ENCODE measurements at regions not wholly inside any gene's neighbourhood (a gene's known extent, or its start where the extent isn't known, plus 50 kb on each side); places are given as distances from the start of the nearest gene placed in this dataset.

DNA sequence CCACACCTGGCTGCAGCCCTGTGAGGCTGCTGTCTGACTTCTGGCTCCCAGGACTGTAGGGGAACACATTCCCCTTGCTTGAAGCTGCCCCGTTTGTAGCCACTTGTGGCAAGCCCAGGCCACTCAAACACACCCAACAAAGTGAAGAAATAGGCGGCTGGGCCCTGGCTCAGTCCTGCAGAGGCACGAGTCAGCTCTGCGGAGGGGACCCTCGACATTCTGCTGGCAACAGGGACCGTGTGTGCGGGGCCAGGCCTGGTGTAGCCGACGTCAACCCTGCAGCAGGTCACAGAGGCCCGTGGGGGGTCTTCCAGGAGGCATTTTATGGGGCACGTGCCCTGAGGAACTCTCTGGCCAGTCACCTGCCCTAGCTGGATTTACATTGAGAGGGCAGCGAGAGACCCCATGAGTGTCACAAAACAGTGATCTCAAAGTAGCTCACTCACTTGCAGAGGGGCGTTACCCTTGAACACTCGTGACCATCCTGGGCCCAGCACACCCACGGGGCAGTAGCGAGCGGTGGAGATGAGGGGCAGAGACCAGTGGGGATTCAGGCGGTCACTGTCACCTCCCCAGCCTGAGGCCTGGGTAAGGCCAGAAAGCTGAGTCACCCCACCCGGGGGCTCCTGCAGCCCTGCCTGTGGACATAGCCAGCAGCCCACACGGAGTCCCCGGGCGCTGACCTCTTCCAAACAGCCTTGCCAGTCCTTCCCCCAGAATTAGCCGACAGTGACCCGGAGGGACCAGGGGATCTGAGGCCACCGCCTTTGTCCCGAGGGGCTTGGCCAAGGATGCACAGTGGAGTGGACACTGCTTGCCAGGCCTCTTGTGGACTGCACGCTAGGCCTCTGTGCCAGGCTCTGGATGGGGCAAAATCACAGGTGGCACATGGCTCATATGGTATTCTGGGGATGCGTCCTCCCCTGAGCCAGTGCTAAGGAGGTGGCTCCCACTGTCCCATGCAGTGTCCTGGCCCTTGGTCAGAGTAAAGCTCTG, 139.5 kb downstream of the CTTN start:
- TF ChIP-seq EZH2 (IDR thresholded peaks at IDR 0.05; ENCODE audit: borderline replicate concordance, low read depth, low read length, severe bottlenecking), result no peak
- TF ChIP-seq, protein P1, sequence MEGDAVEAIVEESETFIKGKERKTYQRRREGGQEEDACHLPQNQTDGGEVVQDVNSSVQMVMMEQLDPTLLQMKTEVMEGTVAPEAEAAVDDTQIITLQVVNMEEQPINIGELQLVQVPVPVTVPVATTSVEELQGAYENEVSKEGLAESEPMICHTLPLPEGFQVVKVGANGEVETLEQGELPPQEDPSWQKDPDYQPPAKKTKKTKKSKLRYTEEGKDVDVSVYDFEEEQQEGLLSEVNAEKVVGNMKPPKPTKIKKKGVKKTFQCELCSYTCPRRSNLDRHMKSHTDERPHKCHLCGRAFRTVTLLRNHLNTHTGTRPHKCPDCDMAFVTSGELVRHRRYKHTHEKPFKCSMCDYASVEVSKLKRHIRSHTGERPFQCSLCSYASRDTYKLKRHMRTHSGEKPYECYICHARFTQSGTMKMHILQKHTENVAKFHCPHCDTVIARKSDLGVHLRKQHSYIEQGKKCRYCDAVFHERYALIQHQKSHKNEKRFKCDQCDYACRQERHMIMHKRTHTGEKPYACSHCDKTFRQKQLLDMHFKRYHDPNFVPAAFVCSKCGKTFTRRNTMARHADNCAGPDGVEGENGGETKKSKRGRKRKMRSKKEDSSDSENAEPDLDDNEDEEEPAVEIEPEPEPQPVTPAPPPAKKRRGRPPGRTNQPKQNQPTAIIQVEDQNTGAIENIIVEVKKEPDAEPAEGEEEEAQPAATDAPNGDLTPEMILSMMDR (IDR thresholded peaks at IDR 0.05; ENCODE audit: borderline replicate concordance, extremely low read depth, low read length, poor library complexity, severe bottlenecking), result no peak
- Histone ChIP-seq H3K27ac (ENCODE audit: low read length) (no peak overlapping the region), H3K4me2 (ENCODE audit: insufficient read depth, low read length) (no peak overlapping the region), H3K9me3 (ENCODE audit: insufficient read depth, low read length, severe bottlenecking) (no peaks in the 10 kb centered on the region), H3K79me2 (ENCODE audit: insufficient read depth, low read length) (no peaks in the 10 kb centered on the region), H4K20me1 (ENCODE audit: insufficient read depth, low read length) (no peaks in the 10 kb centered on the region; the same call in 1 of the 2 replicates), H3K27me3 (ENCODE audit: insufficient read depth, low read length, poor library complexity) (no peaks in the 10 kb centered on the region), H3K36me3 (ENCODE audit: insufficient read depth, low read length) (no peaks in the 10 kb centered on the region), H3K4me3 (ENCODE audit: low read depth in 1 of 2, low read length in 2 of 2) (no peak overlapping the region), H3K9ac (ENCODE audit: low read depth, low read length) (no peak overlapping the region), H2AFZ (ENCODE audit: low read depth, low read length) (no peak overlapping the region), H3K4me1 (ENCODE audit: insufficient read depth, low read length) (no peaks in the 10 kb centered on the region)
- no peak for ATAC-seq (ENCODE audit: insufficient read depth, low read depth)
- DNase-seq, result no peak

DNA sequence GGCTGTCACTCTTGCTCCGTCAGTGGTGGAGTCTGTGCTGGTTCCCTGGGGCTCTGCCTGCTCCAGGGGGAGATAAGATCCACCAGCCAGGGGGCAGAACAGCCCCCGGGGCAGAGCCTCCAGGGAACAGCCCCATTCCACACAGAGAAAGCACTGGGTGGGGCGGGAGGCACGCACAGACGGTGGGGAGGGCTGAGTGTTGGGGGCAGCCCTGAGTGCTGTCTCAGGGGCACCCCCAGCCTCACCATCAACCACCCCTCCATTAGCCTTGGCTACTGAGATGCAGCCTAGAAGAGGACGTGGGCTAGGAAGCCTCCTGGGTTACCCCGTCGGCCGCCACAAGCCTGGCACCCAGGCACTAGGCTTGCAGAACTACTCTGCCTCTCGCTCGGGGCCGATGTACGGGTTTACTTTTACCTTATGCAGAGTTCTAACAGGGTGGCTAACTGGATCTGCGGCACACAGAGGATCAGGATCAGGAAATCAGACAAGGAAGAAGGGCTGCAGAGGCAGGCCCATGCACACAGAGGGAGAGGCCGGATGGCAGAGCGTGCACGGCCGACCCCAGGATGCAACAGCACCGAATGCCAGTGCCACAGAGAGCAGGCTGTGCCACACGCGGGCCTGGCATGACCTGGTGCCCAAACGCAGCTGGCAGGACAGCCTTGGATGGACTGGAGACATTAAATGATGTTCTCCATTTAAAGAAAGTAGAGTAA, 140.5 kb downstream of the CTTN start:
- H3K9ac ChIP-seq (ENCODE audit: low read depth, low read length), result no peak overlapping the region
- H3K27me3 ChIP-seq (ENCODE audit: insufficient read depth, low read length, poor library complexity), result no peaks in the 10 kb centered on the region
- no peak overlapping the region for H3K4me3 ChIP-seq (ENCODE audit: low read depth in 1 of 2, low read length in 2 of 2)
- DNase-seq (no peak), ATAC-seq (ENCODE audit: insufficient read depth, low read depth) (no peak)
- no peaks in the 10 kb centered on the region for H3K4me1 ChIP-seq (ENCODE audit: insufficient read depth, low read length)
- H3K79me2 ChIP-seq (ENCODE audit: insufficient read depth, low read length), result no peaks in the 10 kb centered on the region
- no peaks in the 10 kb centered on the region; the same call in 1 of the 2 replicates for H4K20me1 ChIP-seq (ENCODE audit: insufficient read depth, low read length)
- no peaks in the 10 kb centered on the region for H3K36me3 ChIP-seq (ENCODE audit: insufficient read depth, low read length)
- H3K4me2 ChIP-seq (ENCODE audit: insufficient read depth, low read length), result no peak overlapping the region
- H2AFZ ChIP-seq (ENCODE audit: low read depth, low read length), result no peak overlapping the region
- H3K9me3 ChIP-seq (ENCODE audit: insufficient read depth, low read length, severe bottlenecking), result no peaks in the 10 kb centered on the region
- no peak overlapping the region for H3K27ac ChIP-seq (ENCODE audit: low read length)
- TF ChIP-seq, protein P1 (IDR thresholded peaks at IDR 0.05; ENCODE audit: borderline replicate concordance, extremely low read depth, low read length, poor library complexity, severe bottlenecking), result no peak
- no peak for TF ChIP-seq EZH2 (IDR thresholded peaks at IDR 0.05; ENCODE audit: borderline replicate concordance, low read depth, low read length, severe bottlenecking)

DNA sequence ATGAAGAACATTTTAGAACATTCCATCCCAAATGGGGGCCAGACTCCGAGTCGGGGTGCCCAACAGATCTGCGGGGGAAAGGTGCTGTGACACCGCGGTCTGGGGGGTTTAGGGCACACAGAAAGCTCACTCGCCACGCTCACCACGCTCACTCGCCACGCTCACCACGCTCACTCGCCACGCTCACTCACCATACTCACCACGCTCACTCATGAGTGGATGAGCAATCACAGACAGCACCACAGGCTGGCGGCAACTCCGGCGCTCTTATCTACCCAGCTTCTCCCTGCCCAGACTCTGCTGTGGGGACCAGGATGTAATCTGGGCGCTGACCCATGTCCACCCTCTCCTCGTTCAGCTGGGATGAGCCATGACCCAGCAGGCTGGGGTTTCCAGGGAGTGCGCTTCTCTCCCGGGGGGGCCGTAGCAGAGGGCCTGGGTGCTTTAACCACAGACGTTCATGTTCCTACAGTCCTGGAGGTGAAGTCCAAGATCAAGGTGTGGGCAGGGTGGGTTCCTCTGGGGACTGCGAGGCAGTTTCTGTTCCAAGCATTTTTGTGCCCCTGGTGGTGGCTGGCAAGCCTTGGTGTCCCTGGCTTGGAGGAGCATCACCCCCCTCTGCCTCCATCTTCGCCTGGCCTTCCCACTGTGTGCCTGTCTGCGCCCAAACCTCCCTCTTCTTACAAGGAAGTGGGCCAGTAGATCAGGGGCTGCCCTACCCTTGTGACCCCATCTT, 141.2 kb downstream of the CTTN start:
- TF ChIP-seq, protein P1 (IDR thresholded peaks at IDR 0.05; ENCODE audit: borderline replicate concordance, extremely low read depth, low read length, poor library complexity, severe bottlenecking), result no peak
- TF ChIP-seq EZH2 (IDR thresholded peaks at IDR 0.05; ENCODE audit: borderline replicate concordance, low read depth, low read length, severe bottlenecking), result no peak

More for the DNA sequence above, 141.2 kb downstream of the CTTN start:
- no peak overlapping the region for H3K4me2 ChIP-seq (ENCODE audit: insufficient read depth, low read length)
- H4K20me1 ChIP-seq (ENCODE audit: insufficient read depth, low read length), result no peaks in the 10 kb centered on the region; the same call in 1 of the 2 replicates
- H3K4me3 ChIP-seq (ENCODE audit: low read depth in 1 of 2, low read length in 2 of 2), result no peak overlapping the region
- no peaks in the 10 kb centered on the region for H3K36me3 ChIP-seq (ENCODE audit: insufficient read depth, low read length)
- no peak for ATAC-seq (ENCODE audit: insufficient read depth, low read depth)
- no peaks in the 10 kb centered on the region for H3K9me3 ChIP-seq (ENCODE audit: insufficient read depth, low read length, severe bottlenecking)
- no peak overlapping the region for H3K27ac ChIP-seq (ENCODE audit: low read length)
- no peaks in the 10 kb centered on the region for H3K79me2 ChIP-seq (ENCODE audit: insufficient read depth, low read length)
- no peaks in the 10 kb centered on the region for H3K27me3 ChIP-seq (ENCODE audit: insufficient read depth, low read length, poor library complexity)
- H3K9ac ChIP-seq (ENCODE audit: low read depth, low read length), result no peak overlapping the region
- no peak overlapping the region for H2AFZ ChIP-seq (ENCODE audit: low read depth, low read length)
- DNase-seq, result no peak
- no peaks in the 10 kb centered on the region for H3K4me1 ChIP-seq (ENCODE audit: insufficient read depth, low read length)
